ENCODE measurements at regions not wholly inside any gene's neighbourhood (a gene's known extent, or its start where the extent isn't known, plus 50 kb on each side); places are given as distances from the start of the nearest gene placed in this dataset.
"Not testable (repeated sequence)": the region's sequence is repeated elsewhere in the genome, so short reads cannot be mapped to it uniquely, and the experiment has no call there.

- H3K4me3 ChIP-seq (ENCODE audit: control insufficient read depth, low read depth, low read length): no peak overlapping the region
- no peak for DNase-seq (ENCODE audit: low read depth)
- TF ChIP-seq CTCF (conservative IDR thresholded peaks at IDR 0.05; ENCODE audit: control insufficient read depth, insufficient read depth, low read depth, low read length): no peak
Measured at GRCh38 chr4:124839786-124840390, 127.4 kb upstream of the ANKRD50 start.

GRCh38 chr4:124833831-124834505 lies 121.4 kb upstream of the ANKRD50 start:
- TF ChIP-seq CTCF (conservative IDR thresholded peaks at IDR 0.05; ENCODE audit: control insufficient read depth, insufficient read depth, low read depth, low read length): no peak
- DNase-seq (ENCODE audit: low read depth): no peak
- H3K4me3 ChIP-seq (ENCODE audit: control insufficient read depth, low read depth, low read length): no peak overlapping the region

GRCh38 chr4:124828382-124828781 lies 115.8 kb upstream of the ANKRD50 start:
- no peak for DNase-seq (ENCODE audit: low read depth)
- H3K4me3 ChIP-seq (ENCODE audit: control insufficient read depth, low read depth, low read length): no peak overlapping the region
- TF ChIP-seq CTCF (conservative IDR thresholded peaks at IDR 0.05; ENCODE audit: control insufficient read depth, insufficient read depth, low read depth, low read length): no peak

- DNase-seq (ENCODE audit: low read depth): no peak
- no peak for TF ChIP-seq CTCF (conservative IDR thresholded peaks at IDR 0.05; ENCODE audit: control insufficient read depth, insufficient read depth, low read depth, low read length)
- no peak overlapping the region for H3K4me3 ChIP-seq (ENCODE audit: control insufficient read depth, low read depth, low read length)
Measured at GRCh38 chr4:124817531-124817930, 105.0 kb upstream of the ANKRD50 start.

GRCh38 chr4:124812203-124812602 lies 99.7 kb upstream of the ANKRD50 start:
- not testable (repeated sequence) for H3K4me3 ChIP-seq (ENCODE audit: control insufficient read depth, low read depth, low read length); DNase-seq (ENCODE audit: low read depth)

- TF ChIP-seq CTCF (conservative IDR thresholded peaks at IDR 0.05; ENCODE audit: control insufficient read depth, insufficient read depth, low read depth, low read length): no peak
- no peak overlapping the region for H3K4me3 ChIP-seq (ENCODE audit: control insufficient read depth, low read depth, low read length)
- DNase-seq (ENCODE audit: low read depth): no peak
Measured at GRCh38 chr4:124810827-124811226, 98.3 kb upstream of the ANKRD50 start.

GRCh38 chr4:124807421-124807820 lies 94.9 kb upstream of the ANKRD50 start:
- no peak for DNase-seq (ENCODE audit: low read depth)
- no peak for TF ChIP-seq CTCF (conservative IDR thresholded peaks at IDR 0.05; ENCODE audit: control insufficient read depth, insufficient read depth, low read depth, low read length)
- no peak overlapping the region for H3K4me3 ChIP-seq (ENCODE audit: control insufficient read depth, low read depth, low read length)
